ENCODE measurements at regions not wholly inside any gene's neighbourhood (a gene's known extent, or its start where the extent isn't known, plus 50 kb on each side); places are given as distances from the start of the nearest gene placed in this dataset.
"Not testable (repeated sequence)": the region's sequence is repeated elsewhere in the genome, so short reads cannot be mapped to it uniquely, and the experiment has no call there.

DNA sequence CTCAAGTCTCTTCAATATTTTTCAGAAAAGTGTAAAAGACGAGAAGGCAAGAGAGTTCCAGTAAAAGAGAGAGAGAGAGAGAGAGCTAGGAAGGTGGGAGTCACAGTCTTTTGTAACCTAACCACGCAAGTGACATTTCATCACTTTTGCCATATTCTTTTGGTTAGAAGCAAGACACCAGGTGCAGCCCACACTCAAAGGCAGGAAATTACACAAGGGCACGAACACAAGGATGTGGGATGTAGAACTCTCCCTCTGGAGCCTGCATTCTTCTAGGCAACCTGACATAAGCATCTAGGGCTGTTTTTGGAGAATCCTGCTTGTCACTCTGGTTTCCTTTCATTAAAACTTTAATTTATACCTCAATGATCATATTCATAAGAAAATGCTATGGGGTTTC is 1213.1 kb downstream of the DNAJB9 start:
- DNase-seq = no peak

DNA sequence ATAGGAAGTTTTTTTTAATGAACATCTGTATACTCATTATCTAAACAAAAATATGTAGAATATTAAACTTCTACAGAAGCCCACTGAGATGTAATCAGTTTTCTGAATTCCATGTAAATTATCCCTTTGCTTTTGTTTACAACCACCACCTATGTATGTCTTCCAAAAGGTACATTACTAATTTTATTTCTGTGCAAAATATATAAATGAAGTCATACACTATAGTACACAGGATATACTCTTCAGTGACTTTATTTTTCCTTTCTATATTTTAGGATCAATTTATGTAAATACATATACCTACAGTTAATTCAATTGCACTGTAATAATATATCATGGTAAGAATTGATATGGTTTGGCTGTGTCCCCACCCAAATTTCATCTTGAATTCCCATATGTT is 1236.9 kb downstream of the DNAJB9 start:
- DNase-seq = no peak

- DNase-seq = no peak
These were observed 1251.5 kb downstream of the DNAJB9 start for GRCh38 chr7:109821156-109821555.

GRCh38 chr7:109834851-109835250 is 1256.1 kb upstream of the LRRN3 start:
- no peak for DNase-seq

- DNase-seq = no peak
These were observed 1255.3 kb upstream of the LRRN3 start for GRCh38 chr7:109835577-109835976.

DNA sequence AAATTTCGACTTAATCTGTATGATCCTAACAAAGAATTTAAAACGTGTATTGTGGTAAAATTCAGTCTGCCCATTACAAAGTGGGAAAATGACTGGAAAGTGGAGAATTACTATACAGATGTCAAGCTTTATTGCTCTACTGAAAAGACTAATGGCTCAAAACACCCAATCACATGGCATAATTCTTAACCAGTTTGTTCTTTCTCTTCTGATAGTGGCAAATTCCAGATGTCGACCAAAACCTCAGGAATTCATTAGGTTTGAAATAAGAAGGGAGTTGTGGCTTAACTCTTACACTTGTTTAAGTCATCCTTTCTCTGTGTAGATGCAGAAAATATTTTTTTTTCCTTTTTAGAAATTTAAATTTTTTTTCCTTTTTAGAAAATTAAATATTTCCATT is 1254.9 kb upstream of the LRRN3 start:
- DNase-seq = no peak

GRCh38 chr7:109842386-109842785 is 1248.5 kb upstream of the LRRN3 start:
- no peak for DNase-seq

DNA sequence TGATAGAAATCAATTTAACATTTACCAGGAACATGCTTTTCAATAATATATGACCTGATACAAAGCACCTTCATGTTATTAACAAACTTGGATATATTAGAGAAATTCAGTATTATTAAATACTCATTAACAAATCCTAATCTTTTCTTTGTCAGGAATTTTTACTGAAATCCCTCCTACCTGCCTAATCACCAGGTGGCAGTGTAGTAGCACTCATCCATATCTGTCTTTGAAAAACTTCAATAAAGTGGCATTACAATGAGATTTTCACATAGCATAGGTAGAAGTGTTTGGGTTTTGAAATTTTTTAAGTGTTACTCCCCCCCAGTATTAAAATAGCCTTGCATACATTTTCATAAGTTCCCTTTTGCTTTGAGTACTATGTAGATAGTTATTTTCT is 1246.6 kb upstream of the LRRN3 start:
- no peak for DNase-seq

DNA sequence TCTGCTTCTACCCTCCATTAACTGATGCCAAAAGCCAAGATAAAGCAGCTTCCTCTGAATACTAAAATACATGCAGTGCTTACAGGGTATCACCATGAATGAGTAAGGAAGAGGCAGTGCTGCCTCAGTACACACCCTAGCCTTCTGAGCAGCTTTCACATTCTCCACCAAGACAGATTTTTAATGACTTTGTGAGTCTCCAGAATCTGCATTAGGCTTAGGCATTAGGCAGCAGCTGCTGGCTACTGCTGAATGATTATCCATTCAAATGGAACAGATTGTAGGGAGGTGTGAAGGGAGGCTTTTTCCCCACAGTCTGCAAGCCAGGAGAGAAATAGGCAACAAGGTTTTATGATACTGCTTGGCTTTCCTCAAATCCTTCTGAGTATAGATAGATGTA is 1226.7 kb upstream of the LRRN3 start:
- no peak for DNase-seq

DNA sequence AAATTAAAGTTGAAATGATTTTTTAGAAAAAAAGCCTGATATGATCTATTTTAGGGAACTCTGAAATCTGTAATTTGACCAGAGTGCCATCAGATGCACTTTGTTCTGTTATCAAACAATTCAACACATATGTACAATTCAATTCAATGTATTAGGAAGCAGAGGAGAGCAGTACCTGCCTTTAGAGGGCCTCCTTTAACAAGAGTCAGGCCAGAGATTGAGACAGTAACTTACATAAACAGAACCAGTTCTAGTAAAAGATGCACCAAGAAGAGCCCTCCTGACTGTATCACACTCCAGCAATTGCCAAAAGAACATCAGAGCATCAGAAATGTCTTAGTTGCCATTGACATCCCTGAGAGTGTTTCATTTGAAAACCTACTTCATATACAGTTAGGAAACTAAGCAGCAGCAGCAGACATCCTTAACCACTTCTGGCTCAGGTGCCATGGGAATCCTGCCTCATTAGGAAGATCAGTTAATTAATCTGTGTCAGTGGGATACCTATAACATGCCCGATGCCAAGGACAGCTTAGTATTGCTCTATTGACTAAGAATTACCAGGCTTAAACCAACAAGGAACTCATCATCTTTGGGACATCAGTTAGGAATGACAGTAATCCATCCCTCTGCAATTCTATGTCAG is 1222.6 kb upstream of the LRRN3 start:
- no peak for DNase-seq

- DNase-seq = no peak
These were observed 1217.6 kb upstream of the LRRN3 start for GRCh38 chr7:109873296-109873695.

- no peak for DNase-seq
These were observed 1211.6 kb upstream of the LRRN3 start for GRCh38 chr7:109879287-109879828.

- DNase-seq = no peak
These were observed 1200.3 kb upstream of the LRRN3 start for GRCh38 chr7:109890622-109891021.

DNA sequence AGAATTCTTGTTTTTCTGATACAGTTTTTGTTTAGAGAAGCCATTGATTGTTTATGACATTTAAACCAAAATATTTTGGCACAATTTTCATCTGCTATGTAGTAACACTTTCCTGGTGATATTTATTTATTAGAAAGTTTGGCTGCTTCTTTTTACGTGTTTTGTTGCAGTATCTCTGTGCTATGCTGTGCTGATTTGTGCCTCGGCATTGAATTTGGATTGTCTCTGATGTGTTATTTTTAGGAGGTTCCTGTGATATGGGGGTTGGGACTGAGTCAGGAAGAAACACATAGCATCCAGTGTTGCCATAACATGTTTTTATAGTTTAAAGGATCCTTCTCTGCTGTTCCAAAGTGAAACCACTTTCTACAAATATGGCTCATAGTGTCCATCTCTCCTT is 1197.7 kb upstream of the LRRN3 start:
- DNase-seq = no peak

GRCh38 chr7:109895536-109895935 is 1195.4 kb upstream of the LRRN3 start:
- no peak for DNase-seq

DNA sequence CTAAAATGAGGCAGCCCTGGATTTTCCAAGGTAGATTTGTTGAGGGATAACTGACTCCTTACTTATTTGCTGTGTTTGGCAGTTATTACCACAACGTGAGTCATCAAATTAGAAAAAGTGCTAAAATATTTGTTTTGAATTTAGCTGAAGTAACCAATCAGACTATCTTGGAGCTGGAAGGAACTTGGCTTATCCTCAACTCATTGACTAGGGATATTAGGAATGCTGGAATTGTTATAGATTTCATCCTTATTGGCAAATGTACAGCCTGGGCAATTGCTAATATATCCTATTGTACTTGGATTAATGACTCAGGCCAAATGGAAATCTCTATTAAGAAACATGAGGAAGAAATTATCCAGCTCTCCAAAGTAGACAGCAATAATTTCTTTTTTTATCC is 1189.0 kb upstream of the LRRN3 start:
- no peak for DNase-seq

- DNase-seq = not testable (repeated sequence)
These were observed 1185.4 kb upstream of the LRRN3 start for GRCh38 chr7:109905368-109906065.

- no peak for DNase-seq
These were observed 1175.3 kb upstream of the LRRN3 start for GRCh38 chr7:109915670-109916069.

GRCh38 chr7:109926738-109927137 is 1164.2 kb upstream of the LRRN3 start:
- no peak for DNase-seq

DNA sequence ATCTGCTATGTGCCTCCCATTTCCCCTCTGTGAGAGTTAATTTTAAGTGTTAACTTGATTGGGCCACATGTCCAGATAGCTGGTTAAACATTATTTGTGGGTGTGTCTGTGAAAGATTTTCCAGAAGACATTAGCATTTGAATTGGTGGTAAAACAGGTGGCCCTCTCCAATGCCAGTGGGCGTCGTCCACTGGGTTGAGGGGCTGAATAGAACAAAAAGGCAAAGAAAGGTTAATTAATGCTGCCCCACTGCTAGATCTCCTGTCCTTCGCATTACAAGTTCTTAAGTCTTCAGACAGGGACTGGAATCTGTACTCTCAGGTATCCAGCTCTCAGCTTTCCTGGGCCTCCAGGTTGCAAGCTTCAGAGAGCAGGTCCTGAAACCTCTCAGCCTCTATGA is 1160.9 kb upstream of the LRRN3 start:
- no peak for DNase-seq

- DNase-seq = no peak
These were observed 1151.7 kb upstream of the LRRN3 start for GRCh38 chr7:109939207-109939606.

GRCh38 chr7:109945820-109946518 is 1145.0 kb upstream of the LRRN3 start:
- DNase-seq = no peak

DNA sequence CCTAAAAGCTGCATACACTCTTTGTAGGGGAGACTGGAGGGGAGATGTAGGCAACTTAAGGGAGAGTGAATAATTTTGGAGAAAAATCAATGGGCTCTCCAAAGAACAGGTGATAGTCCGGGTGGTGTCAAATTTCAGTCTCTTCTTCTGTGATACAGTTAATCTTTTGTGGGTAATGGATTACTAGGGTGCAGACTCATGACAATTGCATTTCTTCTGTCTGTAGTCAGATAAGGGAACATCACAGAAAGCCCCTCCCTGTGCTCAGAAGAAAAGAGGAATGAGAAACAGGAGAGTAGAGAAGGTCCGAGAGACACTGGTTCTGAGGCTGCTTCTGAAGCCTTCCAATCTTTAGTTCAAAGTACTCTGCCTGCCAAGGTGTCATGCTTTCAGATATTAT is 1140.7 kb upstream of the LRRN3 start:
- DNase-seq = no peak

Data from right kidney (tissue), 1 donor.